Naive thymus-derived CD8-positive, alpha-beta T cell (primary cell): ENCODE measurements at regions not wholly inside any gene's neighbourhood (a gene's known extent, or its start where the extent isn't known, plus 50 kb on each side); places are given as distances from the start of the nearest gene placed in this dataset.
"Not testable (repeated sequence)": the region's sequence is repeated elsewhere in the genome, so short reads cannot be mapped to it uniquely, and the experiment has no call there.

ENCODE experiments used
- ATAC-seq, 2 donors: fragments of 150-1000 bp; cut with Tn5 transposase in 1 of 2; sonication (Bioruptor Pico), chemical (Tn5 transposase) in 1 of 2; 1 replicate in 1 of 2; 2 replicates in 1 of 2; pipeline ENCODE4 v1.10.0; 2021; ENCODE audit warnings: mild to moderate bottlenecking in 2 of 2, moderate library complexity in 2 of 2
- POLR2A ChIA-PET: fragments of 350-600 bp; sonication (Branson Sonifier 250); formaldehyde crosslinking; loops from one replicate; lab custom pipeline; 2021; ENCODE audit warnings: antibody characterized with exemption; lab: Charles Lee
- DNase-seq, 10 donors: peaks; one replicate each; pipeline versions ENCODE4 v3.0.0 to v3.0.0-alpha.2; 2020 to 2022
- H3K27ac Mint-ChIP-seq, 10 donors: one replicate each; pipeline ENCODE4 v1.8.0; 2020 to 2022; ENCODE audit warnings: mild to moderate bottlenecking in 10 of 10, mixed read lengths in 10 of 10, moderate library complexity in 4 of 10, inconsistent platforms in 1 of 10
- H3K27me3 Mint-ChIP-seq, 5 donors: one replicate each; pipeline ENCODE4 v1.8.0; 2021 to 2022; ENCODE audit warnings: mixed read lengths in 5 of 5
- H3K36me3 Mint-ChIP-seq, 3 donors: one replicate each; pipeline ENCODE4 v1.8.0; 2020 to 2022; ENCODE audit warnings: mixed read lengths in 3 of 3, mild to moderate bottlenecking in 2 of 3, inconsistent platforms in 1 of 3
- H3K4me1 Mint-ChIP-seq, 4 donors: one replicate each; pipeline ENCODE4 v1.8.0; 2021 to 2022; ENCODE audit warnings: mixed read lengths in 4 of 4
- H3K4me3 Mint-ChIP-seq, 10 donors: one replicate each; pipeline ENCODE4 v1.8.0; 2020 to 2022; ENCODE audit warnings: mild to moderate bottlenecking in 10 of 10, mixed read lengths in 10 of 10, moderate library complexity in 6 of 10, inconsistent platforms in 1 of 10
- H3K9me3 Mint-ChIP-seq, 9 donors: one replicate each; pipeline ENCODE4 v1.8.0; 2020 to 2022; ENCODE audit warnings: mixed read lengths in 9 of 9, mild to moderate bottlenecking in 3 of 9, inconsistent platforms in 1 of 9, moderate library complexity in 1 of 9

GRCh38 chr5:45098483-45098882, 289.7 kb downstream of the MRPS30 start:
- ATAC-seq (no peak), DNase-seq (no peak)
- Mint-ChIP-seq H3K36me3 (no peaks in the 10 kb centered on the region), H3K27ac (no peak overlapping the region), H3K4me3 (no peak overlapping the region), H3K27me3 (no peaks in the 10 kb centered on the region), H3K4me1 (no peaks in the 10 kb centered on the region), H3K9me3 (peaks cover 0 to 39% (median 6%) of the 10 kb centered on the region in 9 donors)
- POLR2A ChIA-PET, result no interaction called here

GRCh38 chr5:45101146-45101545, 292.4 kb downstream of the MRPS30 start:
- DNase-seq (no peak), ATAC-seq (no peak)
- Mint-ChIP-seq H3K27ac (no peak overlapping the region), H3K4me3 (no peak overlapping the region), H3K36me3 (no peaks in the 10 kb centered on the region), H3K4me1 (no peaks in the 10 kb centered on the region), H3K27me3 (no peaks in the 10 kb centered on the region), H3K9me3 (peaks cover 5 to 39% (median 9%) of the 10 kb centered on the region in 9 donors)
- POLR2A ChIA-PET, result no interaction called here

- Mint-ChIP-seq H3K36me3 (no peaks in the 10 kb centered on the region), H3K4me1 (no peaks in the 10 kb centered on the region), H3K4me3 (no peak overlapping the region), H3K27me3 (no peaks in the 10 kb centered on the region), H3K9me3 (peaks cover 4 to 26% (median 12%) of the 10 kb centered on the region in 9 donors), H3K27ac (no peak overlapping the region)
- no peak for DNase-seq
- POLR2A ChIA-PET, result no interaction called here
- ATAC-seq, result no peak
These were observed 296.8 kb downstream of the MRPS30 start for GRCh38 chr5:45105491-45105994.

- Mint-ChIP-seq H3K36me3 (no peaks in the 10 kb centered on the region), H3K27me3 (no peaks in the 10 kb centered on the region), H3K4me1 (no peaks in the 10 kb centered on the region), H3K9me3 (peaks cover 2 to 15% (median 10%) of the 10 kb centered on the region in 9 donors), H3K27ac (no peak overlapping the region), H3K4me3 (no peak overlapping the region)
- DNase-seq (no peak), ATAC-seq (no peak)
- POLR2A ChIA-PET, result no interaction called here
These were observed 300.3 kb downstream of the MRPS30 start for GRCh38 chr5:45109062-45109461.

- Mint-ChIP-seq H3K4me1 (no peaks in the 10 kb centered on the region), H3K4me3 (no peak overlapping the region), H3K27me3 (no peaks in the 10 kb centered on the region), H3K9me3 (peaks cover 2 to 20% (median 7%) of the 10 kb centered on the region in 9 donors), H3K27ac (no peak overlapping the region), H3K36me3 (no peaks in the 10 kb centered on the region)
- ATAC-seq, result no peak
- DNase-seq, result no peak
- POLR2A ChIA-PET, result no interaction called here
These were observed 300.9 kb downstream of the MRPS30 start for GRCh38 chr5:45109636-45110035.

GRCh38 chr5:45110399-45110798, 301.7 kb downstream of the MRPS30 start:
- Mint-ChIP-seq H3K27ac (no peak overlapping the region), H3K9me3 (peaks cover 0 to 21% (median 4%) of the 10 kb centered on the region in 9 donors), H3K4me3 (no peak overlapping the region), H3K27me3 (no peaks in the 10 kb centered on the region), H3K36me3 (no peaks in the 10 kb centered on the region), H3K4me1 (no peaks in the 10 kb centered on the region)
- POLR2A ChIA-PET, result no interaction called here
- ATAC-seq (no peak), DNase-seq (no peak)

- POLR2A ChIA-PET, result no interaction called here
- Mint-ChIP-seq H3K4me3 (no peak overlapping the region), H3K27ac (no peak overlapping the region), H3K27me3 (no peaks in the 10 kb centered on the region), H3K4me1 (no peaks in the 10 kb centered on the region), H3K36me3 (no peaks in the 10 kb centered on the region), H3K9me3 (peaks cover 0 to 29% (median 5%) of the 10 kb centered on the region in 9 donors)
- ATAC-seq (no peak), DNase-seq (no peak)
These were observed 305.0 kb downstream of the MRPS30 start for GRCh38 chr5:45113726-45114125.

GRCh38 chr5:45132972-45133371, 324.2 kb downstream of the MRPS30 start:
- no peak for ATAC-seq
- Mint-ChIP-seq H3K4me1 (no peaks in the 10 kb centered on the region), H3K9me3 (peaks cover 2 to 38% (median 11%) of the 10 kb centered on the region in 9 donors), H3K36me3 (no peaks in the 10 kb centered on the region), H3K4me3 (no peak overlapping the region), H3K27me3 (no peaks in the 10 kb centered on the region), H3K27ac (no peak overlapping the region)
- no peak for DNase-seq
- POLR2A ChIA-PET, result no interaction called here

- Mint-ChIP-seq H3K36me3 (no peaks in the 10 kb centered on the region), H3K4me3 (no peak overlapping the region), H3K9me3 (peaks cover under 1 to 22% (median 7%) of the 10 kb centered on the region in 9 donors), H3K4me1 (no peaks in the 10 kb centered on the region), H3K27me3 (no peaks in the 10 kb centered on the region), H3K27ac (no peak overlapping the region)
- ATAC-seq (no peak), DNase-seq (no peak)
- POLR2A ChIA-PET, result no interaction called here
These were observed 354.2 kb downstream of the MRPS30 start for GRCh38 chr5:45162974-45163373.

GRCh38 chr5:45171563-45171962, 362.8 kb downstream of the MRPS30 start:
- no peaks in the 10 kb centered on the region for H3K27me3 Mint-ChIP-seq
- no peak for DNase-seq
- no peaks in the 10 kb centered on the region for H3K4me1 Mint-ChIP-seq
- no peak for ATAC-seq
- peaks cover 0 to 18% (median 1%) of the 10 kb centered on the region in 9 donors for H3K9me3 Mint-ChIP-seq
- no peak overlapping the region for H3K27ac Mint-ChIP-seq
- no peak overlapping the region for H3K4me3 Mint-ChIP-seq
- H3K36me3 Mint-ChIP-seq, result no peaks in the 10 kb centered on the region
- POLR2A ChIA-PET, result no interaction called here

GRCh38 chr5:45172634-45173033, 363.9 kb downstream of the MRPS30 start:
- H3K9me3 Mint-ChIP-seq, result peaks cover 0 to 18% (median 2%) of the 10 kb centered on the region in 9 donors
- H3K27ac Mint-ChIP-seq, result not testable (repeated sequence)

GRCh38 chr5:45179686-45180085, 370.9 kb downstream of the MRPS30 start:
- no peaks in the 10 kb centered on the region for H3K27me3 Mint-ChIP-seq
- H3K4me3 Mint-ChIP-seq, result no peak overlapping the region
- H3K36me3 Mint-ChIP-seq, result peaks cover 0 to 5% (median 0%) of the 10 kb centered on the region in 3 donors
- H3K27ac Mint-ChIP-seq, result no peak overlapping the region
- DNase-seq (no peak), ATAC-seq (no peak)
- peaks cover 0 to 30% (median 5%) of the 10 kb centered on the region in 9 donors for H3K9me3 Mint-ChIP-seq
- no peaks in the 10 kb centered on the region for H3K4me1 Mint-ChIP-seq
- POLR2A ChIA-PET, result no interaction called here

More at GRCh38 chr5:45172634-45173033, 363.9 kb downstream of the MRPS30 start:
- H3K4me1 Mint-ChIP-seq, H3K27me3 Mint-ChIP-seq, ATAC-seq, DNase-seq, H3K36me3 Mint-ChIP-seq, H3K4me3 Mint-ChIP-seq, POLR2A ChIA-PET: not testable (repeated sequence)

GRCh38 chr5:45189042-45189441, 380.3 kb downstream of the MRPS30 start:
- H3K36me3 Mint-ChIP-seq, result no peaks in the 10 kb centered on the region
- POLR2A ChIA-PET, result no interaction called here
- no peaks in the 10 kb centered on the region for H3K27me3 Mint-ChIP-seq
- no peak overlapping the region for H3K4me3 Mint-ChIP-seq
- H3K4me1 Mint-ChIP-seq, result no peaks in the 10 kb centered on the region
- DNase-seq, result no peak
- H3K9me3 Mint-ChIP-seq, result peaks cover 0 to 20% (median 4%) of the 10 kb centered on the region in 9 donors
- ATAC-seq, result no peak
- no peak overlapping the region for H3K27ac Mint-ChIP-seq

GRCh38 chr5:45189481-45189880, 380.7 kb downstream of the MRPS30 start:
- H3K27ac Mint-ChIP-seq, result no peak overlapping the region
- no peak for DNase-seq
- no peak for ATAC-seq
- H3K4me3 Mint-ChIP-seq, result no peak overlapping the region
- POLR2A ChIA-PET, result no interaction called here
- no peaks in the 10 kb centered on the region for H3K36me3 Mint-ChIP-seq
- no peaks in the 10 kb centered on the region for H3K27me3 Mint-ChIP-seq
- peaks cover 0 to 17% (median 2%) of the 10 kb centered on the region in 9 donors for H3K9me3 Mint-ChIP-seq
- H3K4me1 Mint-ChIP-seq, result no peaks in the 10 kb centered on the region
